IPS-NIHi11 (cell line): ENCODE measurements at regions not wholly inside any gene's neighbourhood (a gene's known extent, or its start where the extent isn't known, plus 50 kb on each side); places are given as distances from the start of the nearest gene placed in this dataset.

Experiments
- DNase-seq: peaks from one replicate; pipeline ENCODE4 v3.0.0; 2012; ENCODE audit warnings: mixed read lengths, low spot score

DNA sequence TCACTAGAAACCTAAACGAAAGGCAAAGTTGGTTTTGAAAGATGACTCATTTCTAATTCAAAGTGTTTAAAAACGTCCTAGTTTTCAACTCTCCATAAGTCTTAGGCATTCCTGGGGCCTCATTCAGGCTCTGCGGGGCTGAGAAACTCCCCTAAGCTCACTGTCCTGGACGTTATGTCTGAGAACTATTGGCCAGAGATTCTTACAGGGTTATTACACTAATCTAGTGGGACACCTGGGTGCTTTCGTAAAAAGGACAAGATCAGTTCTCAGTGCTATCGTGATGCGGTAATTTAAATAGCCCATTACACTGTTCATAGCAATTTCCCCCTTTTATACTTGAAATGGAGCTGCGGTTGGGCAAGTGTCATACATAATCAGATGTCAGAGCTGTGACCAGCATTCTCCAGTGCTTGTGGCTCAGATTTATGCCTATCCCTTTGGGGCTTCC is 280.9 kb downstream of the QKI start:
- DNase-seq = no peak

DNA sequence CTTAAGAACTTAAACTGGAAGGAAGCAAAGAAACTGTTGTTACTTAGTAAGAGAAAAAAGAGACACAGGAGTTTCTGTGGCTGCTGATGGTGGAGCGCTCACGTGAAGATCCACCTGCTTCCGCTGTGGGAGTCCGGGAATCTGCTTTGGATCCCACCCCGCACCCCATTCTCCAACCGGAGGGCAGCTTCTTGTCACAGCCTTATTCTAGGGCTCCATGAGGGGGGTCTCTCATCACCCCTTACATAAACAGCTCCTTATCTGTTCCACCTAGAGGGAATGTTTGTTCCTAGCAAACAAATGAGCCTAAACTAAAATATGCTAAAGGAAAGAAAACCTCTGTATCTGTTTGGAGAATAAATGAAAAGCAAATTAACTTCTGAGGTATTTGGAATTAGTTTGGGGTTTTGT is 280.5 kb downstream of the QKI start:
- no peak for DNase-seq

DNA sequence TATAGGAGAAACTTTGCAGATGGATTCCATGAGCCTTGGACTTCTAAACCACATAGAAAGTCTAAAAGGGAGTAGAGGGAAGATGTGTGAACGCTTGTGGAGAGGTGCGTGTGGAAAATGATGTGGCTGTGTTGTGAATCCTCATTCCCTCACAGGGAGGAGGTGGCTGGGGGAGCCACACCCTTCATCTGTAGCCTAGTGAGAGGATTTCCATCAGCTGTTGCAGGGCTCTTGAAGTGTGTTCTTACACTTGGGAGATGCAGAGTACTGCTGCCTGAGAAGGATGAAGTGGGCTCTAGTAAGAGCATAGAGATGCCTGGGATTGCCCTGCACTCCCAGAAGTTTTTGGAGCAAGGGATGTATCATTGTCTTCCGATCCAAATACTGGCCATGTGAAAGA is 279.6 kb downstream of the QKI start:
- no peak for DNase-seq

DNA sequence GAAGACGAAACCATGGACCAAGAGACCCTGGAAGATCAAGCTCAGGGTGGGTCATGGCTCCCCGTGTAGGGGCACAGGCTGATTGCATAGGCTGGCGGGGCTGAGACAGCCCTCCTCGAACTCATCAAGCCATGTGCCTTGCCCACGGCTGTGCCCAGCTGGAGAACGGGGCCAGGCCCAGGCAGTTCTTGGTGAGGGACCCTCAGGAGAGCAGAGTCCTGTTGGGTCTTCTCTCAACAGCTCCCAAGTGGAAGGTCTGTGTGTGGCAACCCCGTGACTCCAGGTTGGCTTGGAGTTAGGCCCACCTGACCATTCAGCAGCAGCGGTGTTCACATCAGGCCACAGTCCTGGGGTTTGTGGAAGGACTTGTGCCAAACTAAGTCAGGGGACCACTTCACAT is 276.5 kb downstream of the QKI start:
- no peak for DNase-seq

DNA sequence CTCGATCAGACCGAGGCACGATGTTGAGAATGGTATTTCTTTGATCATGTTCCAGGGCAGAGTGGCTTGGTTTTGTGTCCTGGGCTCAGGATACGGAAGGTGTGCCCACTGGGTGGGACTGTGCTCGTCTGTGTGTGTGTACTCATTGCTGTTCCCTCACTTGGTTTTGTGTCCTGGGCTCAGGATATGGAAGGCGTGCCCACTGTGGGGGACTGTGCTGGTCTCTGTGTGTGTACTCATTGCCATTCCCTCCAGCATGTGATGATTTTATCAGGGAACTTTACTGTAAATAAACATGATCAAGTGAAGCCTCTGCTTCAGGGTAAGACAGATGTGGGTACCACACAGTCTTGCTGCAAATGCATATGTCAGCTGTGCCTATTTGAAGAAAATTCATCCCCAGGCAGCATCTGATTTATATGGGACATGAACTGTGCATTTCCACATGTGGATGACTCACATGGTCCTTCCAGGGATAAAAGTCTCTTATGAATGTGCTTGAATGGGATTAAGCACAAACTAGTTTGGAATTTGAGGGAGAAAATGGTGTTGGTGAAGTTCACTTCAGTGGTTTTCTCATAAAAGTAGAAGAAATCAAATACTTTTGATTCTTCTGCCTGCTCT is 274.3 kb downstream of the QKI start:
- no peak for DNase-seq

DNA sequence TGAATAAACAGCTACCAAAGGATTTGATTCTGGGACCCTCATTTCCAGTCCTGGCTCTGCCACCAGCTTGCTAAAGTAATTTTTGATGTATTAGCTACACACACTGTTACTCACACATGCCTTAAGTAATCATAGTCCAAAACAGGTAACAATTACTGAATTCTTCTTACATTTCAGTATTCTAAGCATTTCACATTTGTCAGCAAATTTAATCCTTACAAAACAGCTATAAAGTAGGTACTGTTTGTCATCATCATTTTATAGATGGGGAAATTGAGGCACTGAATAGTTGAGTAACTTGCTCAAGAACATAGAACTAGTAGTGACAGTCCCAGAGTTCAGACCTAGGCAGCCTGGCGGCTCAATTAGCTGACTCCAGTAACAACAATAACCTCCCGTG is 272.6 kb downstream of the QKI start:
- no peak for DNase-seq

DNA sequence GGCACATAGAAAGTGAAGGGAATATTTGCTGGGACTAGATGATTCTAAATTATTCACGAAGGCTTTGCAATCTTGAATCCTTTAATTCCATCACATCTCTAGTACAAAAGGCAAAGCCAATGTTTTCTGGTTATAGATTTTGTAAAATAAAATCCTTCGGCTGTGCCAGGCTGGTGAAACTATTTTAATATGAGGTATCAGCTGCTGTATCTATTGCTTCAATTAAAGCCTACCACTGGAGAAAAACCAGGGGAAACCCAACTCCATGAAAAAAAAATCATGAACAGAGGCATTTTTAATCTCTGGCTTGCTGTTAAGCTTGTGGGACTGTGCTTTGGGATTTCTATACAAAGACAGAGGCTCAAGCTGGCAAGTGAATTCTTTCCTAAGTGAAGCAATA is 271.8 kb downstream of the QKI start:
- no peak for DNase-seq

DNA sequence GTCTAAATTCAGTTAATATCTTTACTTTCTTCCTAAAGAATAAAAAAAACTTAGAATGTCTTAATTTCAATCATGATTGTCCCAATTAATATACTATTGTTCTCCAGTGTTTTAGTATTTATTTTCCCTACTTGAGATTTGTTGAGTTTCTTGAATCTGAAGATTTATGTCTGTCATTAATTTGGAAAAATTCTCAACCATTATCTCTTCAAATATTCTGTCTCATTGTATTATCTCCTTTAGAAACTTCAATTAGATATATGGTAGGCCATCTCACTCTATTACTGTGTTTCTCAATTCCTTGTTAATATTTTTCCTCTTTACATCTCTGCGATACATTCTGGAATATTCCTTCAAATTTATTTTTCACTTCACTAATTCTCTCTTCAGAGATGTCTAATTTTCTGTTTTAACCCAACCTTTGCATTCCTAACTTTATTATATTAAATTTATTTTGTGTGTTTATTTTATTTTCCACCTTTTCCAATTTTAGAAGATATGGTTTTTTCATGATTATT is 268.6 kb downstream of the QKI start:
- DNase-seq = no peak

DNA sequence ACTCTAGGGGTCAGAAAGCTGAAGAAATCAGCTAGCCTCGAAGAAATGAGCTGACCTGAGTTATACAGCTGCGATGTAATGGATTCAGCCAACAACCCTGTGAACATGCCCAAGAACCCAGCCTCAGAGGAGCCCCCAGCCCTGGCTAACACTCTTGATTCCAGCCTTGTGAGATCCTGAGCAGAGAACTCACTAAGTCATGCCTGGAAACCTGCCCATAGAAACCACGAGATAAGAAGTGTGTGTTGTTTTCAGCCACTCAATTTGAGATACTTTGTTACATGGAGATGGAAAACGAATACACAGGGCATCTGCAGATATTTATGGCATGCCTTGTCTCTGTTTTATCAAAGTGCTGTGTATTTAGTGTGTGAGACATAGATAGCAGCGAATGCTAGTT is 265.2 kb downstream of the QKI start:
- no peak for DNase-seq

DNA sequence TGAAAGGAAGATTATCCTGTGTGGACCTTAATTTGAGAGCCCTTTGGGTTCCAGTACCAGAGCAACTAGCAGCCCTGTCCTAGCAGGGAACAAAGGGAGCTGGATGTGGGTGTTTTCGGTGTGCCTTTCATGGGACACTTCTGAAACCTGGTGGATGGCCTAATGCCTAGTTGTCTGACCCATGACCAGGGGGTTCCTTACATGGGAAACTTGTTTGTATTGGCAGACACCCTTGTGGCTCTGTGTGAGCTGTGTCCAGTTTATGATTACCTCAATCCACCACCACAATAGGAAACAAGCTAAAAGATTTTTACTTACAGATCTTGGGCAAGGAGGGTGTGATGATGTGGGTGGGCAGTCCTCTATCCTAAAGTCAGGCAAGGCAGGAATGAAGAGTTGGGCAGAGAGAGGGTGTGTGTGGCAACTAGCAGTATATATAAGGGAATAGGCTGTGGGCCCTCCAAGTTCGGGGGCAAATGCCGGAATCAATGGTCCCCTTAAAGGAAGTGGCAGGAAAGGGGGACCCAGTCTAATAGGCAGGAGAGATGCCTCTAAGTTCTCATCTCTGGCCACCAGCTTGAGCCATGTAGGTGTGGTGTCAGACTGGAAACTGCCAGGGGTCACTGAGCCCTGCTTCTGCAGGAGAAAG is 264.6 kb downstream of the QKI start:
- DNase-seq = no peak

DNA sequence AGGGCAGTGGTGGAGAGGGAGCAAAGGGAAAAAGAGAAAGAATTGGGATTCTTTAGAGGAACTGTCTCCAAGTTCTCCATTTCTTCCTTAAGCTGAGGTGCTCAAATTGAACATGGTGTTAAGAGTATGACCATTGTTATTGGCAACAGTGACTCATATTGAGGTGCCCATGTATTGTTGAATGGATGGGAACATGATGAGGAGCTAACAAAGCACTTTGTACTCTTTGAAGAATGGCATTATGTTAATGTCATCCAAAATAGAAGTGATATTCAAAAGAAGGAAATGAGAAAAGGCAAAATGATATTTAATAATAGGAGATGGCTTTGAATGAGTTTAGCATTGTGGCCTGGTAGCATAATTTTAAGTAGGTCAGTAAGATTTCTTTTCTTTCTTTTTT is 261.1 kb downstream of the QKI start:
- no peak for DNase-seq

DNA sequence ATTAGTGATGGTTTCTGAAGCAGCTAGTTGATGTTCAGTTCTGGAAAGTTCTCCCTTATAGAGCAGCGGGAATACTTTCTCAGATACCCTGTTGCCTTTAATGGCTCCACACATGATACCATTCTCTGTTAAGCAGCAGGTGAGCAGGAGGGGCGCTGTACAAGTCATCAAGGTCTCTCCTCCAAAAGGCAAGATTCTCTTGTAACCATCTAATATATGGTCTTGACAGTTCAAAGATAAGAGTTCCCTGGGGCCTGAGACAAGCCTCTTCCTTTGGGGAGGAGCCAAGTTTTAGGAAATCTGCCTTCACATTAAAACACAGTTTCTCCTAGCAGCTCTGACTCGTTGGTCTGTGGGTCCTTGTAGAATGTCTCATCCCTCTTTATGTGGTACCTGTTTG is 258.2 kb downstream of the QKI start:
- DNase-seq = no peak

DNA sequence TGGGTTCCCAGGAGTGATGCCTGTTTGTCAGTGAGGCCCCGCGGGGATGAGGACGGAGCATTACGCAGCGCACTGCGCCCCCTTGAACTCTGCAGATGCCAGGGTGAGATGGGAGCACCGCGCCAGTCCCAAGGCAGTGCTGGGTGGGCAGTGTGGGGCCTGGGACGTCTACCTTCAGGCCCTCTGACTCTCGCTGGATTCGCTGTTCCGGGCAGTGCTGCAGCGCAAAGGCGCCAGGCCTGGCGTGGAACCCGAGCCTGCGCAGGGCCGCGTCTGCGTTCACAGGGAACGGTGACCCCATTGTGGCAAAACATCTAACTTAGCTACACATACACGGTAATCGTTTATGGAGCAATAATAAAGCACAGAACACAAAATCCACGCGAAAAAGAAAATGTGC is 257.3 kb downstream of the QKI start:
- no peak for DNase-seq

DNA sequence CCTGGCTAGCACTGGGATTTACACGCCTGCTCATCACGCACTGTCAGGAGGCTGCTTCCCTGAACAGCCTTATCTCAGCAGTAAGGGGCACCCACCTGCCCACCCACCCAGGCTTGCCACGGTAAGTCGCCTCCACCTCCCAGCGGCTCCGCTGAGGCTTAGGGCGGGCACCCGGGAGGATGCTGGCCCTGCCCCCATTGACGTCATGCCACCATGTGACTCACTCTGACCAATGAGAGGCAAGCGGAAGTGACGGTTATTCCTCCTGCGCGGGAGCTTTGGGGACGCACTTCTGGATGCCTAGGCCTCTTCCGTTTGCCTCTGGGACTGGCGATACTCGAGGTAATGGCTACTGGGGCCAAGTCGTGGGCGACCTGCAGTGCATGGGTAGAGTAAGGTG is 256.8 kb downstream of the QKI start:
- no peak for DNase-seq

DNA sequence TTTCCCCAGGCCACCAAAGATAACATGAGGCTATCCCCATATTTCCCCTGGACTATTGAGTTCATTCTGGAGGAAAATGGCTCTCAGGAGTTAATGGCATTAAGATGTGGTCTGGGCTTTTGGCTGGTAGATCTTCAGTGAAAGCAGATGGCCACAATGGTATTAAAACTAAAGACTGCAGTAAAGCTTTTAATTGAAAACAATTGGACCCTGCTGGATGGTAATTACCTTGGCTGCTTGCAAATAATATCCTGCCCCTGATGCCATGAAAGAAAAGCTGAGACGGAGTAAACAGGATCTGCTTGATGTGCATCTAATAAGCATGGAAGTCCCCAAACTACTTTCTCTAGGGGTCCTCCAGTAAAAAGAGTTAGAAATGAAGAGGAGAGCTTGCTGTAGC is 255.8 kb downstream of the QKI start:
- DNase-seq = no peak

DNA sequence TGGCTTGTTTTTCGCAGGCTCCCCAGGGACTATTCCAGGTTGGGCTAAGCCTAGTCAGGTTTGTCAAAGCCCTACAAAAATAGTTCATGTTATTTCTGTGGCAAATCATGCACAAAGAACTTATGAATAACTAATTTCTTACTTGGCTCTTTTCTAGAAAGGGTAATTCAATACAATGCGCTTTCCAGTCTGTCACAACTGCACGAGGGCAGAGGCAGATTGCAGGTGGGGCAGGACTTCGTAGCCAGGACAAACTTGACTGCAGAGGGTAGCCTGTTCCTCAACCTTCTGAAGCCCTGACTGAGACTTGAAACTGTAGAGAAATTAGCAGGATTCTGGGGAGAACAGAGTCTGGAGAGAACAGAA is 253.5 kb downstream of the QKI start:
- DNase-seq = no peak

DNA sequence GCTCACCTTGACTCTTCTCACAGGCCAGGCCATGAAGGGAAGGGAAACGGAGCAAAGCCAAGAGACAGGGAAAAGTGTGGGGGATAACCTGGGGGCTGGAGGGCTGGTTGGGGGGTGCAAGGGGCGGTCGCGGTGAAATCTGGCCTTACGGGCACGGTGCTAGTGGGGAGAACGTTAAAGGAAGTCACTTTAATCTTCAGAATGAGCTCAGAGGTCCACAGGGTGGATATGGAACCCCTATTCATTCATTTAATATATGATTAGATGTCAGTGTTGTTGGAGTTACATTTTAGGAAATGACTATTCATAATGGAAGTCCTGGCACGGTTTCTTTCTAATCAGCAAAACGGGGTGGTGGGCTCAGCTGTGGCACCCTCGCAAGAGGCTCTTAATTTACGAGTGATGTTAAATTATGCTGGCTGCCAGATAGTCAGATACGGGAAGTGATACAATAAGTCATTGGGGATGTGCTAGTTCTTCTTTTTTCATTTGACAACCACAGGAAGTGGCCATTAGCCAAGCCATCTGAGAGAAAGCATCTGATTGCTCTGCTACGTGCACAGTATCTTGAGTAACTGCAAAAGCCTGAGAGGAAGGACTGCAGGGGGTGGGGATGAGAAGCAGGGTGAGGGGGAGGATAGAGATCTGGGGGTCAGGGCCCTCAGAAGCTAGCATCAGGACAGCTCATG is 253.0 kb downstream of the QKI start:
- no peak for DNase-seq

DNA sequence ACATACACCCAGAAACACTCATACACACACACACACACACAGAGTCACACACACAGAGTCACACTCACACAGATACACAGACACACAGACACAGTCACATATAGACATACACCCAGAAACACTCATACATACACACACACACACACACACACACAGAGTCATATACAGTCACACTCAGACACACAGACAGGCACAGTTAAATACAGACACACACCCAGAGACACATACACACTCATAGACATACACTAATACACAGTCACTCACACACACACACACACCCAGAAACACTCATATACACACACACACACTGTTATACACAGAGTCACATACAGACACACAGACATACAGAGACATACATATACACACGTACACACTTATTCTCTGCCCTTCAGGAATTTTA is 250.9 kb downstream of the QKI start:
- no peak for DNase-seq

DNA sequence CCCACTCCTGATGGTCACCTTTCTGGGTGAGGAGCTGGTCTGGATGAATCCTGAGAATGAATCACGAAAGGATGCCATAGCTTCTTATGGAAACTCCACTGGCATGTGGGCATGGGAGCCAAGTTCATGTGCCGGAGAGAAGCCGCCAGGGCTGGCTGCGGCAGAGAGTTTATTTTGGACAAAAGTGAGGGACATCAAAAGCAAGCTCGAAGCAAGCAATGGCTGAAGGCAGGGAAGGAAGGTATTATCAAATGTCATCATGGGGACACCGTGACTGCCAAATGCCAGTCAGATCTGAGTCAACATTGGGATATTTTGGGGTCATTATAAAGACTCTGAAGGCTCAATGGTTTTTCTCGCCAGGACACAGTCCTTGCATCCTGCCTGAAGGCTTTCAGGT is 249.1 kb downstream of the QKI start:
- no peak for DNase-seq

DNA sequence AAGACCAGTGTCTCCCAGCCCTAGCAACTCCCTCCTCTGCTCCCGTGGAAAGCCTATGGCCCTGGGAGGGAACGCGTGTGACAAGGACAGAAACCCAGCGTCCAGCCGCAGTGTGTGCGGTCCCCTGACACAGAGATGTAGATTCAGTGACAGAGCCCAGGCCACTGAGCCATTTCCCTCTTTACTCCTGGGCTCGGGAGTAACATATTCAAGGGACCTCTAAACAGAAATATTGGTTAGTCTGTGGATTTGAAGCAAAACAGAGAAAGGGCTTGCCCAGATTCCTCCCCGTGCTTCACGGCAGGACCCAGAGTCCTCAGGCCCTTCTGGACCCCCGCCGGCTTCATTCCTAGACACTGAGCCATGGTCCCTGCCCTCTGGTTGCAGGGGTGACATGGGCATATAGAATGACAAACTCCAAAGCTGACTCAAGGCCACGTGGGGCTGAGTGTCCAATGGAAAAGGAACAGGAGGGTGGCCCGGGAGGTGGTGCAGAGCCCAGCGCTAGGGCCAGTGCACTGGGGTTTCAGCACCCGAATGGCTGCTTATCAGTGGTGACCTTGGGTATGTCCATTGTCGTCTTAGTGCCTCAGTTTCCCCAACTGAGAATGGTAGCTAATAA is 248.2 kb downstream of the QKI start:
- DNase-seq = no peak

DNA sequence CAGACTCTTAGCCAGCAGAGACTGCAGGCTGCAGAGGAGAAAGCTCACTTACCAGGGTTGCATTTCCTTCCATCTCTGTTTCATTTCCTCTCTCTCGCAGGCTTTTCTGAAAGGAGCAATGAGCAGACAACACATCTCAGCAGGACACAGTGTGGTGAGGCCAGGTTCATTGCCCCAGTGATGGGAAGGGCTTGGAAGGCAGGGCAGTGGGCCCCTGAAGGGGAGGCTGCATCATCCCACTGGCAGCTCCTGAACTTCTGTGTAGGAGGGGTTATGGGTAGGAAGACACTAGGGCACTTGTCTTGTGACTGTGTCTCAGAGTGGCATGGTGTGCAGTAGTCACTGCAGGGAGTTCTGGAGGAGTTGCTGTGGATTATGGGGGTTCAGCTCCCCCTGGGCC is 246.8 kb downstream of the QKI start:
- no peak for DNase-seq

DNA sequence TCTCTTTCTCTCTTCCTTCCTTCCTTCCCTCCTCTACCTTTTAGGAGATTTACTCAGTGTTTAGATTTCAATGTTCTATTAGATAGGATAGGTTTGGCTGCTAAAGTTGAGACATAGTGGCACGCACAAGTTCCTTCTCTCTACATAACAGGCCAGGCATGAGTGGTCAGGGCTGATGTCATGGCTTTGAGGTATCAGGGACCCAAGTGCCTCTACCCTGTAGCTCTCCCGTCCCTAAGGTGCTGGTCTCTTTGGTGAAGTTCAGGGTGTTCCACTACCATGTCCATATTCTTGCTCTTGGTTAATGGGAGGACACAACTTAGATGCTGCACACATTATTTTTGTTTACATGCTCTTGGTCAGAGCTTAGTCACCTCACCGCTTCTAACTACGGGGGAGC is 245.3 kb downstream of the QKI start:
- no peak for DNase-seq
